Thoracic aorta (tissue), 2 donors: ENCODE measurements at regions not wholly inside any gene's neighbourhood (a gene's known extent, or its start where the extent isn't known, plus 50 kb on each side); places are given as distances from the start of the nearest gene placed in this dataset.

Experiments
- ATAC-seq: fragments of 150-250 bp; one replicate; pipeline ENCODE4 v1.8.0; 2017; ENCODE audit warnings: low read depth; ENCODE audit not compliant: insufficient number of reproducible peaks, low FRiP score
- DNase-seq: peaks from one replicate; pipeline ENCODE4 v3.0.0-alpha.2; 2020; ENCODE audit warnings: low spot score
- H3K27ac ChIP-seq, 2 donors: fragments of 200-600 bp; sonication (generic); 1 replicate in 1 of 2; 2 replicates in 1 of 2; pipeline ENCODE4 v1.5.1; 2016; ENCODE audit warnings: mild to moderate bottlenecking in 2 of 2, moderate library complexity in 2 of 2
- H3K27me3 ChIP-seq: fragments of 200-600 bp; sonication (generic); replicated peaks from 2 replicates; pipeline ENCODE4 v1.6.0; 2016; ENCODE audit warnings: mild to moderate bottlenecking; ENCODE audit not compliant: insufficient read depth
- H3K36me3 ChIP-seq: fragments of 200-600 bp; sonication (generic); one replicate; pipeline ENCODE4 v1.5.1; 2016
- H3K4me1 ChIP-seq, 2 donors: fragments of 200-600 bp; sonication (generic); 1 replicate in 1 of 2; 2 replicates in 1 of 2; pipeline versions ENCODE4 v1.5.1 to v1.6.0; 2016; ENCODE audit warnings: low read depth in 2 of 2, mild to moderate bottlenecking in 1 of 2; ENCODE audit not compliant: control insufficient read depth in 1 of 2
- H3K4me3 ChIP-seq: fragments of 200-600 bp; sonication (generic); 2 replicates; pipeline ENCODE4 v1.5.1; 2016; ENCODE audit warnings: mild to moderate bottlenecking
- H3K9me3 ChIP-seq: fragments of 200-600 bp; sonication (generic); 2 replicates; pipeline ENCODE4 v1.5.1; 2016
- CTCF ChIP-seq: fragments of 200-600 bp; sonication (generic); IDR thresholded peaks from one replicate; pipeline ENCODE4 v1.5.1; 2019; ENCODE audit warnings: antibody characterized with exemption

GRCh38 chr11:37712251-37712650, 1114.2 kb upstream of the RAG2 start:
- Histone ChIP-seq H3K27me3 (no peaks in the 10 kb centered on the region), H3K27ac (no peak overlapping the region), H3K9me3 (no peaks in the 10 kb centered on the region), H3K4me3 (no peak overlapping the region), H3K4me1 (no peaks in the 10 kb centered on the region), H3K36me3 (no peaks in the 10 kb centered on the region)
- no peak for TF ChIP-seq CTCF
- no peak for ATAC-seq
- DNase-seq, result no peak

GRCh38 chr11:37710031-37710430, 1112.0 kb upstream of the RAG2 start:
- no peak for TF ChIP-seq CTCF
- no peaks in the 10 kb centered on the region for H3K27me3 ChIP-seq
- no peaks in the 10 kb centered on the region for H3K36me3 ChIP-seq
- no peaks in the 10 kb centered on the region for H3K4me1 ChIP-seq
- no peak for DNase-seq
- H3K9me3 ChIP-seq, result no peaks in the 10 kb centered on the region
- H3K27ac ChIP-seq, result no peak overlapping the region
- H3K4me3 ChIP-seq, result no peak overlapping the region
- no peak for ATAC-seq

GRCh38 chr11:37704791-37705190, 1106.8 kb upstream of the RAG2 start:
- H3K4me3 ChIP-seq, result no peak overlapping the region
- no peak for ATAC-seq
- no peaks in the 10 kb centered on the region for H3K4me1 ChIP-seq
- H3K27ac ChIP-seq, result no peak overlapping the region
- DNase-seq, result no peak
- H3K27me3 ChIP-seq, result no peaks in the 10 kb centered on the region
- no peak for TF ChIP-seq CTCF
- no peaks in the 10 kb centered on the region for H3K36me3 ChIP-seq
- no peaks in the 10 kb centered on the region for H3K9me3 ChIP-seq

- Histone ChIP-seq H3K36me3 (no peaks in the 10 kb centered on the region), H3K27ac (no peak overlapping the region), H3K27me3 (no peaks in the 10 kb centered on the region), H3K4me1 (no peaks in the 10 kb centered on the region), H3K9me3 (peaks cover 8% of the 10 kb centered on the region), H3K4me3 (no peak overlapping the region)
- no peak for TF ChIP-seq CTCF
- ATAC-seq (no peak), DNase-seq (no peak)
These were observed 1101.6 kb upstream of the RAG2 start for GRCh38 chr11:37699644-37700043.

GRCh38 chr11:37695283-37695682, 1097.2 kb upstream of the RAG2 start:
- DNase-seq (no peak), ATAC-seq (no peak)
- TF ChIP-seq CTCF, result no peak

More at GRCh38 chr11:37695283-37695682, 1097.2 kb upstream of the RAG2 start:
- H3K9me3 ChIP-seq, result peaks cover 8% of the 10 kb centered on the region
- no peaks in the 10 kb centered on the region for H3K36me3 ChIP-seq
- no peaks in the 10 kb centered on the region for H3K27me3 ChIP-seq
- H3K4me3 ChIP-seq, result no peak overlapping the region
- H3K4me1 ChIP-seq, result no peaks in the 10 kb centered on the region
- no peak overlapping the region for H3K27ac ChIP-seq
